Heart right ventricle (tissue), 16 donors: ENCODE measurements at regions not wholly inside any gene's neighbourhood (a gene's known extent, or its start where the extent isn't known, plus 50 kb on each side); places are given as distances from the start of the nearest gene placed in this dataset.

Experiments used
- ATAC-seq, 8 donors: fragments of 200-7000 bp; cut with Tn5 transposase; one replicate each; pipeline ENCODE4 v1.9.1; 2020; ENCODE audit warnings: mild to moderate bottlenecking in 8 of 8, moderate library complexity in 8 of 8, moderate number of reproducible peaks in 1 of 8
- DNase-seq, 2 donors: peaks; one replicate each; pipeline ENCODE4 v3.0.0-alpha.2; 2020
- H3K27ac ChIP-seq, 10 donors: fragments of 200-600 bp; sonication (generic) in 2 of 10; one replicate each; pipeline versions ENCODE4 v1.5.0 to v1.8.0; 2020 to 2022; ENCODE audit warnings: mild to moderate bottlenecking in 3 of 10
- H3K27me3 ChIP-seq, 7 donors: fragments of 200-600 bp; one replicate each; pipeline ENCODE4 v1.8.0; 2021 to 2022; ENCODE audit warnings: mild to moderate bottlenecking in 2 of 7
- H3K36me3 ChIP-seq, 9 donors: fragments of 200-600 bp; sonication (generic) in 1 of 9; one replicate each; pipeline versions ENCODE4 v1.5.0 to v1.8.0; 2020 to 2022; ENCODE audit warnings: mild to moderate bottlenecking in 2 of 9
- H3K4me1 ChIP-seq, 9 donors: fragments of 200-600 bp; sonication (generic) in 1 of 9; one replicate each; pipeline versions ENCODE4 v1.5.0 to v1.8.0; 2020 to 2022; ENCODE audit warnings: mild to moderate bottlenecking in 4 of 9
- H3K4me3 ChIP-seq, 10 donors: fragments of 200-600 bp; sonication (generic) in 2 of 10; one replicate each; pipeline versions ENCODE4 v1.5.0 to v1.8.0; 2020 to 2022; ENCODE audit warnings: mild to moderate bottlenecking in 7 of 10, moderate library complexity in 2 of 10
- H3K9me3 ChIP-seq, 11 donors: fragments of 200-600 bp in 10 of 11; sonication (generic) in 2 of 11; one replicate each; pipeline versions ENCODE4 v1.5.0 to v1.8.0; 2013 to 2022; ENCODE audit warnings: mild to moderate bottlenecking in 2 of 11, control low read depth in 1 of 11, moderate library complexity in 1 of 11
- WGBS, 2 donors: extraction: QIAGEN DNeasy Blood & Tissue Kit; methylation state at CpG; one replicate each; pipeline ENCODE4 v1.1.7; 2013; ENCODE audit warnings: inconsistent platforms in 1 of 2; 5-methylcytosine and 5-hydroxymethylcytosine counted together
- intact Hi-C, 10 donors: fragments of 100-400 bp; cut with DNase I; formaldehyde crosslinking; loops; one replicate each; pipeline versions ENCODE4 v1.11.1 to v1.14.2; 2022
- TF ChIP-seq, protein P1 (sequence below), 9 donors: fragments of 200-600 bp; sonication (generic) in 2 of 9; IDR thresholded peaks; one replicate each; pipeline versions ENCODE4 v1.5.0 to v1.8.0; 2021 to 2022; ENCODE audit warnings: antibody characterized with exemption in 9 of 9, mild to moderate bottlenecking in 5 of 9, moderate library complexity in 1 of 9
- donor health status: Arrhythmogenic right ventricular cardiomyopathy.
- donor health status: ischemic (EF 13 %, LVEDD 7.1; RV severe dilation, severe dysfunction).
- donor health status: healthy with polysubstance abuse.
- donor health status: DM: no; HTN: yes; CAD: no.
- donor health status: DM: no; HTN: no; CAD: no.
- donor health status: ischemic (EF 25% LVEDD 6.9; RV normal size, moderate dysfunction).
- donor health status: ischemic (EF 25% LVEDD 5.7; RV mildly dilated, moderate dysfunction).
- donor health status: healthy.
- donor health status: DM: yes; HTN: yes; CAD: no.
- donor health status: Ischemic cardiomyopathy.
- donor health status: ischemic (EF 35%, LVEDD 5.7; RV mildly dilated, moderate dysfunction).
- donor health status: nonischemic (EF 11% LVEDD 7.7; RV severe dilation, severe dysfunction).
- donor health status: DM: yes; HTN: yes; CAD: no.
- donor health status: PGD.
- donor health status: ischemic (EF 29% LVEDD 5.4; RV normal size, mild dysfunction).
- donor health status: nonischemic (EF 23%, LVEDD 6.1; RV moderate dilation, normal function).

DNA sequence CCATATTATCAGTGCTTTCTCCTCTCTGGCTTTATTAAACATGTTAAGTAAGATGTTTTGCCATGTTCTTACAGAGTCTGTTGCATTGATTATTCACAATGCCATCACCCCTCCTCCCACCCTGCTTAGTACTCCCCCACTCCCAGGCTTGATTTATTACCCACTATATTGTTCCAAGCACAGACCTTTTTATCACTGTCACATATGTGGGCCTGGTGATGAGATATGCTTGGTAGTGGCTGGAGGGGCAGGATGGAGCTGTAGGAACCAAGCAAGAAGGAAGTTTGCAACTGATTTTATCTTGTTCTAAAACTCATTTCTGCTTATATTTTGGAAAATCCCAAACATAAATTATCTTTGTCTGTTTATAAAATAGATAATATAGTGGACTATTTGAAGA is 748.2 kb upstream of the CELF4 start:
- Histone ChIP-seq H3K27me3 (no peaks in the 10 kb centered on the region), H3K4me1 (no peaks in the 10 kb centered on the region), H3K27ac (no peak overlapping the region), H3K9me3 (no peaks in the 10 kb centered on the region), H3K36me3 (no peaks in the 10 kb centered on the region), H3K4me3 (no peak overlapping the region)
- TF ChIP-seq, protein P1, sequence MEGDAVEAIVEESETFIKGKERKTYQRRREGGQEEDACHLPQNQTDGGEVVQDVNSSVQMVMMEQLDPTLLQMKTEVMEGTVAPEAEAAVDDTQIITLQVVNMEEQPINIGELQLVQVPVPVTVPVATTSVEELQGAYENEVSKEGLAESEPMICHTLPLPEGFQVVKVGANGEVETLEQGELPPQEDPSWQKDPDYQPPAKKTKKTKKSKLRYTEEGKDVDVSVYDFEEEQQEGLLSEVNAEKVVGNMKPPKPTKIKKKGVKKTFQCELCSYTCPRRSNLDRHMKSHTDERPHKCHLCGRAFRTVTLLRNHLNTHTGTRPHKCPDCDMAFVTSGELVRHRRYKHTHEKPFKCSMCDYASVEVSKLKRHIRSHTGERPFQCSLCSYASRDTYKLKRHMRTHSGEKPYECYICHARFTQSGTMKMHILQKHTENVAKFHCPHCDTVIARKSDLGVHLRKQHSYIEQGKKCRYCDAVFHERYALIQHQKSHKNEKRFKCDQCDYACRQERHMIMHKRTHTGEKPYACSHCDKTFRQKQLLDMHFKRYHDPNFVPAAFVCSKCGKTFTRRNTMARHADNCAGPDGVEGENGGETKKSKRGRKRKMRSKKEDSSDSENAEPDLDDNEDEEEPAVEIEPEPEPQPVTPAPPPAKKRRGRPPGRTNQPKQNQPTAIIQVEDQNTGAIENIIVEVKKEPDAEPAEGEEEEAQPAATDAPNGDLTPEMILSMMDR (IDR thresholded peaks at IDR 0.05), result no peak
- DNase-seq (no peak), ATAC-seq (no peak)
- intact Hi-C loops, result no loop called here

- H3K36me3 ChIP-seq, result no peaks in the 10 kb centered on the region
- TF ChIP-seq, protein P1 (IDR thresholded peaks at IDR 0.05), result no peak
- intact Hi-C loops, result no loop called here
These were observed 746.9 kb upstream of the CELF4 start for GRCh38 chr18:38312532-38312931.

GRCh38 chr18:38310936-38311335 is 745.3 kb upstream of the CELF4 start:
- no peak overlapping the region for H3K27ac ChIP-seq
- TF ChIP-seq, protein P1 (IDR thresholded peaks at IDR 0.05), result no peak
- no peak for ATAC-seq
- DNase-seq, result no peak
- H3K4me3 ChIP-seq, result no peak overlapping the region
- no peaks in the 10 kb centered on the region for H3K27me3 ChIP-seq
- WGBS, 2 donors, result 68 to 78% methylated on average over 2 of the region's 2 CpGs
- H3K36me3 ChIP-seq, result no peaks in the 10 kb centered on the region
- intact Hi-C loops, result no loop called here
- H3K4me1 ChIP-seq, result no peaks in the 10 kb centered on the region
- no peaks in the 10 kb centered on the region for H3K9me3 ChIP-seq

More at GRCh38 chr18:38312532-38312931, 746.9 kb upstream of the CELF4 start:
- no peak for DNase-seq
- 29 to 30% methylated on average over 3 of the region's 3 CpGs for WGBS, 2 donors
- no peak for ATAC-seq
- no peaks in the 10 kb centered on the region for H3K9me3 ChIP-seq
- no peak overlapping the region for H3K27ac ChIP-seq
- H3K4me3 ChIP-seq, result no peak overlapping the region
- no peaks in the 10 kb centered on the region for H3K4me1 ChIP-seq
- H3K27me3 ChIP-seq, result no peaks in the 10 kb centered on the region

DNA sequence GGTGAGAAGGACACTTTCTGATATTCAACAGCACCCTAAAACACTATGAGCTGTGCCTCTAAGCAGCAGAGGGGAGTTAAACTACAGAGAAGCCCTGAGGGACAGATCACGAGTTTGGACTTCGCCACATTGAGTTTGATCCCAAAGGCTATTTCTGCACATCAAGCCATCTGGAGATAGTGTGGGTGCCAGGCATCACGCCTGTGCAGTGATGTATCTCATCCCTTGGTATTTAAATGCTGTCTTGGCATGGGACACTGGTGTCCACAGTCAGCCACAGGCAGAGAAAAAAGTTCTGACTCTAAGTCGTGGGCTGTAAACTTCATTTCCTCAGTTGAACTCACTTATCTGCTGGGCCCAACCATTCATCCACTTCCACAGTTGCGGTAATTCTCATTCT is 742.3 kb upstream of the CELF4 start:
- ATAC-seq (no peak), DNase-seq (no peak)
- Histone ChIP-seq H3K27ac (no peak overlapping the region), H3K27me3 (no peaks in the 10 kb centered on the region), H3K4me3 (no peak overlapping the region), H3K4me1 (no peaks in the 10 kb centered on the region), H3K36me3 (no peaks in the 10 kb centered on the region), H3K9me3 (no peaks in the 10 kb centered on the region)
- 75 to 80% methylated on average over 5 of the region's 5 CpGs for WGBS, 2 donors
- intact Hi-C loops, result no loop called here
- TF ChIP-seq, protein P1 (IDR thresholded peaks at IDR 0.05), result no peak

DNA sequence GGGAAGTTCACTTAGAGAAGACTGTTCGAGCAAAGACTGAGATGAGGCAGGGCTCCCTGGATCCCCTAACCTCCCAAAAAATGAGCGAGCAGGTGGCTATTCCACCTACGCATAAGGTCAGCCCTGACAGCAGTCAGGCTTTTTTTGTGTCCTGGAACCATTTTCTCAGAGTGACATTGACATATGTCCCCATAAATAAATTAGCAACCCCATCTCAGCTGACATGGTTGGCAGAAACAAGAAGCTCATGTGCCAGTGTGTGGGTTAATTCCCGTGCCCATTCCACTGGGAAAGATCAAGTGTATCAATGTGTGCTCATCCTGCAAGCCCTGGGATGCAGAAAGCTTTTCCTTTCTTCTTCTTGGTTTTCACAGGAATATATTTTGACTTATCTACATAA is 740.4 kb upstream of the CELF4 start:
- H3K36me3 ChIP-seq, result no peaks in the 10 kb centered on the region
- ATAC-seq (no peak), DNase-seq (no peak)
- no peak overlapping the region for H3K4me3 ChIP-seq
- no peaks in the 10 kb centered on the region for H3K4me1 ChIP-seq
- no peaks in the 10 kb centered on the region for H3K27me3 ChIP-seq
- 86 to 90% methylated on average over 4 of the region's 4 CpGs for WGBS, 2 donors
- intact Hi-C loops, result no loop called here
- no peak overlapping the region for H3K27ac ChIP-seq
- TF ChIP-seq, protein P1 (IDR thresholded peaks at IDR 0.05), result no peak
- peaks cover 0 to 2% (median 0%) of the 10 kb centered on the region in 11 donors for H3K9me3 ChIP-seq
